GM18858 (cell line): ENCODE measurements at regions not wholly inside any gene's neighbourhood (a gene's known extent, or its start where the extent isn't known, plus 50 kb on each side); places are given as distances from the start of the nearest gene placed in this dataset.

Experiments
- ATAC-seq: cut with Tn5 transposase; IDR thresholded peaks from one replicate; pipeline ENCODE4 v1.9.1; 2021; ENCODE audit not compliant: unreplicated experiment

DNA sequence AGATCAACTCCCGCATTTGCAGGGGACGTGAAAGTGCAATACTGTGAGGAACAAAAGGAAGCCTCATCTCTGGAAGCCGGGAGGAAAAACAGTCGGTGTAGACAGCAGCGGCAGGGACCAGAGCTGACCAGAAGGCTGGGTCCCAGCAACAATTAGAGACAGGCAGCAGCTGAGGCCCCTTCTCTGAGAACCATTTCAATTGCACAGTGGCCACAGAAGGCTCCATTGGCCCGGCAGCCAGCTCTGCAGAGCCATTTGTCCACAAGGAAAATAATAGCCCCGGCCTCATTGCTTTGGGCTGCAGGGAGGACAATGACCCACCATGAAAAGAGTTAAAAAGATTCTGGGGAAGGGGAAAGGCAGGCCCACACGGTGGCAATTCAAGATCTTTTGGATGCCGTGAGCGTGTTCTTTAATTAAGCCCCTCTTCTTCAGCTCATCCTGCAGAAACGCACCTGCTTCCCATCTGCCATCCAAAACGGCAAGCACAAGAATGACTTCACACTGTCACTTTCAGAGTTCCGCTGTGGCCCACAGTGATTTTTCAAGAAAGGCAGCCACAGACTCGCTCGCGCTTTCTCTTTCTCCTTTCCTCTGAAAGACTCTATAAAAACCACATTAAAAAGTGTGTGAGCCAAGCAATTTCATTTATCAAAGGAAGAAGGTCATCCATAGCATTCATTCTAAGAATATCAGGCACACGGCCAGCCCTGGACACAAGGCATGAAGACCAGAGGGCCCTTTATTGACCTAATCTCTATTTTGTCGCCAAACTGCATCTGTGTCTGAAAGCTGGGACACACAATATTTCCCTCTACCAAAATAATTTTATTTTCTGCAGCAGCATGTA, 293.6 kb downstream of the SOX11 start:
- no peak for ATAC-seq

DNA sequence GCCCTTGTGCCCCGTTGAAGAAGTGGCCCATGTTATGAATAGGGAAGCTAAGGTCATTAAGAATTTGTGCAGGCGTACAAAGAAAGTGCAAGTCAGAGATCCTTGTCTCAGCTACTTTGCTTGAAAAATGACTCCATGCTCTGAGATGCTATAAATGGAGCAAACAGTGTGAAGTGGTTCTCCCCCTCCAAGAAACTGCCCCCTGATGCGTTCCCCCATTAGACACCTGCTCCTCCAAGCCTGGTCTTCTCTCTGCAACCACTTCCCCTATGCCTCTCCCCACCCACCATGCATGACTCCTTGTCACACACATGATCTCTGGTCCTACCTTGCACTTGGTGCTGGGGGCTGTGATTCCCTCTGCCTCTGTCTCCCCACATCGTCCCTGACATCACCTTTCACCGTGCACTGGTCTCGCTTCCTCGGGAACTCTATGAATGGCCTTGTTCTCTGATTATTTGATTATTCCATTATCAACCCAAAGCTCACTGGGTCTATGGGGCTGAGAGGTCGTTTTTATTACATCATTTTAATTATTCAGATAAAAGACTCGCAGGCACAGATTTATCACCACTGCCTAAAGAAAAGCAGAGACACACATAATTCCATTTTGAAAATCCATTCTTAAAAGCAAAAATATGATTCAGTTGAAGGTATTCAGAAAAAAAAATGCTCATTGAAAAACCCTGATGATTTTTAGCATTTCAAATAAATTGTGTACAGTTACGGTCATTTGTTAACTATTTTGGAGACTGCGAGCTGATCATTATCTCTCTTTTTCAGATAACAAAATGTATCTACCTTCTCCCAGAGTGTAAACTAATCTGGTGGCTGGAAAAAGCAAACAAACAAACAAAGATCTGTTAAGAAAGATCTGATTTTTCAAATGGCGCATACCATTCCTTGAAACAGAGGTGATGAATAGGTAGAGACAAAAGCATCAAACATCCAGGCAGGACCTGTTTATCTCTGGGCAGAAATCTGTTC, 294.9 kb downstream of the SOX11 start:
- ATAC-seq = no peak

DNA sequence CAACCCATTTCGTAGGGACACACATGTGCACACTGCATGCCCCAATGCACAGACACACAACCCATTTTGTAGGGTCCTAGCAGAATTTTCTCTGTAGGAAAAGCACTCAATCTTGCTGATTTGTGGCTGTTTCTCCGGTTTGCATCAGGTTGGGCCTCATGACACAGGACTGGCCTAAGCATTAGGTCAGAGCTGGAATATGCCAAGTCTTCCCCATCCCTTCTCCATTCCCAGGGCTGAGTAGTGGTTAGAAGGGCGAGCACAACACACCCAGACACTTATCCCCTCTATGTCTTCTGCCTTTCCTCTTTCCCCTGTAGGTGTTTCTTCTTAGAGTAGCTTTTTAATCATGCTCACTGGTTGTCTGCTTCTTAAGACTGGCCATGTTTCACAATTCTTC, 295.9 kb downstream of the SOX11 start:
- no peak for ATAC-seq

DNA sequence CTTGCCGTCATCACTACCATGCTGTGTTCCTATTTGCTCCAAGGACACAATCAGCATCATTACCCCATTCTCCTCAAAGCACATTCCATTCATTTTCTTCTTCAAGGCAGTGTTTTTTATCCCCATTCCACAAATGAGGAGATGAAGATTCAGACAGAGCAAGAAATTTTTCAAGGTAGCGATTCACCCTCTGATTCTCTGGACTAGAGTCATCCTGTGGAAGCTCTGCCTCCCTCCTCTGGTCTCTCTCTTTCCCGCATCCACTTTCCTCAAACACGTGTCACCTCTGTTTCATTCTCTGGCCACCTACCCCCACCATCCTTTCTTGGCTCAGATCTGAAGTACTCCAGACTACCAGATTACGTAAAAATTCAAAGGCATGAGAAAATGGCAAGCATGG, 297.9 kb downstream of the SOX11 start:
- no peak for ATAC-seq

DNA sequence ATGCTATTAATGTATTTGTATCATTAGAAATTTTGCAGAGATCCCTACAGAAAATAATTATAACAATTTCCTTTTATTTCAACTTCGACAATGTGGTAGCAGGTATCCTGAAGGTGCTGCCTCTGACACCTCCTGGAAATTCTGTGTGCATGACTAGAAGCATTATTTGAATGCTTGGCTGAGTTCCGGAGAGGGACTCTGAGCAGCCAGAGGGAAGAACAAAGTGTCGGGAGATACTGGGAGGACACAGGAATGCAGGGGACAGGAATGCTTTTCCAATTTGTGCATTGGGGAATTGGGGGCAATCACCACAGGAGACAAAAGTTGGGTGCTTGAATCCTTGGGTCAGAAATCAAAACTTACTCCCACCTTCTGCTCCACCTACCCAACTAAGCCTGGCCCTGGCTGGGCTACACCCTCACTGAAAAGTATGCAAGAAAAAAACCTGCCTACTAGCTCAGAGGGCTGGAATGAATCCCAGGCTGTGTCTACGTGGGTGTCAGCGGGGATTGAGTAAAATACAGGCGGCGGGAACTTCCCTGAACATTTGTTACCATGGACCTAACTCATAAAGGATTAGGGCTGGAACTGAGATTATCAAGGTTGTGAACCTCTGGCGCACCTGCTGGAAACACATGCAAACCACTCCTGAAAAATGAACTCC, 299.3 kb downstream of the SOX11 start:
- no peak for ATAC-seq

DNA sequence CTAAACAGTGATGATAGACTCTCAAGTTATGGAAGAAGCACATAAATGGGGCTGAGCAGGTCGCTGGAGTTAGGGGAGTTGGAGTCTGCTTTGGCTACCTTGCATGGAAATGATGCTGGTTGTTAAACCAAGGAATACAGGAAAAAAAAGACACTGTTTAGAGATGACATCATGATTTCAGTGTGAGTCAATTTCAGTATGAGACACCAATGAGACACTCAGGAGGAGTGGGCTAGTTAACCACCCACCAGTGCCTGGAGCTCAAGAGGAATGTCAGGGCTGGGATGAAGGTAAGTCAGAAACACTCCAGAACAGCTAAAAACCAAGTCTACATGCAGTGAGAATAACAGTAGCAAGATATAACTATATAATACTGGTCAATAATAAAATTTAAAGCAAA, 303.6 kb downstream of the SOX11 start:
- no peak for ATAC-seq

DNA sequence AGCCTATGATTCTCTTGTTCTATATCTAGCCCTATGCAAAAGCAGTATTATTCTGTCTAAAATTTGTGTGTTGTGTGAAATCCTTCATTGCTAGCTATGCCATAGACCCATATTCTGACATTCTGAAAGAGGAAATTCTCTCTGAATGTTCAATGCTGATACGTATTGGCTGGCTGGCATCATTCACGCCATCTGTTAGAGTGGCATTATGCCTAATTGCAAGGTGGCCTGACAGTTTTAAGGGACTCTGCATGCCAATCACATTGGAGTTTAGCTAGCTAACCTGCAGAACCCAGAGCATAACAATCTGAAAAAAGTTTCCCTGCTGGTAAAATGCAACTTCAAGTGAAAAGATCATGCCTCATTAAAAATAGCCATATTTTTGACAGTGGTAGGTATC, 316.0 kb downstream of the SOX11 start:
- no peak for ATAC-seq

DNA sequence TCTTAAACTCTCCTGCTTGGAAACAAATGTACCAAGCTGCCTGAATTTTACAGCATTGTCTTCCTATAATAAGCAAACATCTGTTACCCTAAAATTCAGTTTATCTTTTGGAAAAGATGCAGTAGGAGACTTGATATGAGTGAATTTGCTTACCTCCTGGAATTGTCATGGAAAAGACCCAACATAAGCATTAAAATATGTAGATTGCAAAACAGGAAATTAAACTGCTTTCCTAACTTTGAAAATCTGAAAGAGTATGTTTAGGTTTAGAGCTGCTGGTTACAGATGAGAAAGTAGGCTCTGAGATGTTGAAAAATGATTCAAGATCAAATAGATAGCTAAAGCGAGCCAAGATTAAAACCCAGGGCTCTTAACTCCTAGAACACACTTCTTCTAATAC, 316.5 kb downstream of the SOX11 start:
- no peak for ATAC-seq

DNA sequence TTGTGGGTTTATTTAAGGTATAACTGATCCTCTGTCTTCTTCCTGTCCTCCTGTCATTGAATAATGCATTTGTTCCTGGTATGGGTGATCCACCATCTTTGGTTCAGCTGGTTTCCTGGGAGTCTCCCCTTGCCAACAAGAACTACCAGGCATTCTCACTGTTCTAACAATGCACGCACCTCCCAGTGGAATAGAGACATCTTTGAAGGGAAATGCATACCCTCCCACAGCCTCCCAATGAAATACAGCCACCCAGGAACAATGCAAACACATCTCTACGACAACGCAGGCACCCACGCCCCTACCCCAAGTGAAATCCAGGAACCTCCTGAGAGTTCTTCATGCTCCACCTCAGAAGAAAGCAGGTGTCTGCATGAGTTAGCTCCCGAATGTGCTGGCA, 318.0 kb downstream of the SOX11 start:
- no peak for ATAC-seq

DNA sequence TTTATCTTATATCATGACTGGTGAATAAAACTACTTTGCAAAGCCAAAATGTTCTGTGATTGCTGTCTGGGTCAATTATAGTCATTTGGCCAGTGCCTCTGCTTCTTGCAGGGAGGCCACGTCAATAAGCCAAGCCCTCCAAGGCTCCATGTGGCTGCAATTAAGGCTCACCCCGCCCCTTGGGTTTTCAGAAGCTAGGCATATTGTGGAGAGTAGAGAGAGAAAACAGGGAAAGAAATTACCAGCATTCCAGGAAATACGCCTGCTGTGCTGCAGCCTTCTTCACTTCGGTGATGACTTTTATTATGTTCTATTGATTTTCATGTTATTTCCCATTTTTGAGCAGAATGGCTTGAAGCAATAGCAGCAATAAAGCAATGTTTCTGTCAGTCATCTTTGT, 319.7 kb downstream of the SOX11 start:
- no peak for ATAC-seq

DNA sequence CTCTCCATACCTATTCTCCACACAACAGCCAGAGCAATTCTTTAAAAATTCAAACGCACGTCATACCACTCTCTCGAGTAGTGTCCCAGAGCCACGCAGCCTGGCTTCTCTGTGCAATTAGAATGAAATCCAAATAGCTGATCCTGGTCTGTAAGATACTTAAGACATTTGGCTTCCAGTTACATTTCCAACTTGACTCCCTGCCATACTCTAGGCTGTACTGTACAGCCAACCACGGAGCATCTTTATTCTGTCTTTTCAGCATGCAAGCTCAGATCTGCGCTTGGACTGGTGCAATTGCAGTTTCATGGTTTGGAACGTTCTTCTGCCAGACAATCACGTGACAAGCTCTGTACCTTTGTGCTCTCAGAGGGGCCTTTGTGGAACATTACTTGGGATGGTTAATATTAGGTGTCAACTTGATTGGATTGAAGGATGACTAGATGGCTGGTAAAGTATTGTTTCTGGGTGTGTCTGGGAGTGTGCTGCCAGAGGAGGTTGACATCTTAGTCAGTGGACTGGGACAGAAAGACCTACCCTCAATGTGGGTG, 325.6 kb downstream of the SOX11 start:
- ATAC-seq = no peak

DNA sequence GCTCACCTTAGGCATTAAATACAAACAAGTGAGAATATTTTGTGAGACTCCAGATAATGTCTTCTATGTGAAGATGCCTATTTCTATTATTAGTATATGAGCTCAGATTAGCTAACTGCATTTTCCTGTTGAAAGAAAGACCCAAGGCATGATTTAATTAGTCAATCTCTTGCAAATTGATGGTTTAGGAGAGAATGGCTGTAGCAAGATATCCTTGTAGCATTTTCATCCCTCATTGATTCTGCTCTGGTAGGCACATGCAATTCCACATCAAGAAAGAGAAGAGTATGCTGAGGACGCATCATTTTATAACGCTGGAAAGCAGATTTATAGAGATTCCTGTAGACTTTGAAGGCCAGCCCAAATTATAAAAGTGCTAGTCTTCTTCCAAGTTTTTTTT, 332.0 kb downstream of the SOX11 start:
- ATAC-seq = no peak

DNA sequence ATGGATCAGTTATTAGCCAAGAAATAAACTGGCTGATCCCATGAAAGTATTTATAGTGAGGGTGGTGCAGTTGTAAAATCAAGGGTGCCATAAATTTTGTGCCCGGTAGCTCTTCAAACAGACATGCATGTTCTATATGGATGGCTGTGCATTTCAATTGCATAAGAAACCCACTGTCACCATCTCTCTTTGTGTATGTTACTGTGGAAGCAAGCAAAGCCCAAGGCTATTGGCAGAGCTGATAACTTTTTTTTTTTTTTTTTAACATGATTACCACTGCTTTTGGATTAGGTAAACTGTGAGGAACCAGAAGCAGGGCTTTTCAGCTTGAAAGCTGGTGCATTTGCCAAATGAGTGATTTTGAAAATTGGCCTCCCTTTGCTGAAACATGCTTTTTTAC, 332.6 kb downstream of the SOX11 start:
- no peak for ATAC-seq

DNA sequence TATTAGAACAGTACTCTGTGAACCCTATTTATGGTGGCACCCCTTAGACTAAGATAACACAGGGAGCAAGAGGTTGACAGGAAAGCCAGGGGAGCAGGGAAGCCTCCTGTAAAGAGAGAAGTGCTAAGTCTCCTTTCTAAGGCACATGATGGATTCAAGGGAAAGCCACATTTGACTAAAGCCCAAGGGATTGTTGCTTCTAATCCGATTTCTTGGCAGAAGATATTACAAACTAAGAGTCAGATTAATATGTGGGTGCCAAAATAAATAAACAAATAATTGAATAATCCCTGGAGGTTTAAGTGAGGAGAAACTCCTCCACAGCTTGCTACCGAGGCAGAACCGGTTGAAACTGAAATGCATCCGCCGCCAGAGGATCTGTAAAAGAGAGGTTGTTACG, 333.2 kb downstream of the SOX11 start:
- no peak for ATAC-seq

DNA sequence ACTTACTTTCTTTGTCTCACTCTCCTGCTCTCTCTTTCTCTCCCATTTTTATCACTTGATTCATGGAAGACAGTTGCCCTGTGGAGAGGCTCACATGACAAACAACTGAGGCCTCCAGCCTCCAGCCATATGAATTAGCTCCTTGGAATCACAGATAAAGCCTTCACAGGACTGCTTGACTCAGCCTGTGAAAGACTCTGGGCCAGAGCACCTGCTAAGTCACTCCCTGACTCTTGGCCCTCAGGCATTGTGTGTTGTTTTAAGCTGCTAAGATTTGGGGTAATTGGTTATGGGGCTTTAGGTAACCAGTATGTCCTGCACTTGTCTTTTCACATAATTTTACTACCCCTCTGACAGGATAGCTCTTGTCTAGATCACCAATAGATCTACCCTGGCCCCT, 334.9 kb downstream of the SOX11 start:
- no peak for ATAC-seq

DNA sequence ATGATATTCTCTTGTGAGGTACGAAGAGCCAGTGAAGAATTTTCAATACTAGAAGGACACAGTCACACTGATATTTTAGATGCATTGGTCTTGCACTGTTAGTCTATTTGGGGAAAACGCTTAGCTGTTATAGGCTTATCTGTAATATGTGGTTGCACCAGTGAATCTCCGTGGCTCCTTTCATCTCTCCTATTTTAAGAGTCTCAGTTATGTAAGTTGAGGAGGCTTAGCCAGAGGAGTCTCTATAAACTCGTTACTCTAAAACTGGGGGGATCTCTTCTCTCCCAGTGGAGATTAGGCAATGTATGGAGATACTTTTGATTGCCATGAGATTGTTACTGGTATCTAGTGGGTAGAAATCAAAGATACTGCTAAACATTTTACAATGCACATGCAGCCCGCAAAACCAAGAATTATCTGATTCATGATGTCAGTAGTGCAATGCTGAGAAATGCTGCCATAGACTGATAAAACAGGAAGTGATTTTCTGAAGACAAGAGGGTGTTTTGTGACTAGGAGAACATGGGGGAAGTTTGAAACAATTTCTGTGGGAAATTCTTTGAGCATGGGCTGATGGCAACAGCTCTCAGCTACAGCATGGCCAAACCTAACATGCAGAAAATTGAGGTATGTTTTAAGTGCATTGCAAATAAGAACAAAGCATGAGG, 339.1 kb downstream of the SOX11 start:
- no peak for ATAC-seq

DNA sequence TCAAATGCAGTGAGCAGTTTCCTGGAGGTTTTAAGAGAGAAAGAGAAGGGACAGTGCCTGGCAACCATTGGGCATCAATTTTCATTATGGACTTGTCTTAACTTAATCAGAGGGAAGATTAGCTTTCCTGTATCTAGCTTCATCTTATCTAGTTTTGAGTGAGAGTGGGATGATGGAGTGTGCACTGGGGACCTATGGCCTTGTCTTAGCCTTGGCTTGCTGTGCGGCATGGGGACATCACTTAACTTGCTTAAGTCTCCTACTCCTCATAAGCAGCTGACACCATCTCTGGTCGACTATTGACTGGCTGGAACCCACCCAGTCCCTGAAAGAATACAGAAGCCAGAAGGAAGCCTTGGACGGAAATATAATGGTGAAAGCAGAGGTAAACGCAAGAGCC, 344.0 kb downstream of the SOX11 start:
- no peak for ATAC-seq

DNA sequence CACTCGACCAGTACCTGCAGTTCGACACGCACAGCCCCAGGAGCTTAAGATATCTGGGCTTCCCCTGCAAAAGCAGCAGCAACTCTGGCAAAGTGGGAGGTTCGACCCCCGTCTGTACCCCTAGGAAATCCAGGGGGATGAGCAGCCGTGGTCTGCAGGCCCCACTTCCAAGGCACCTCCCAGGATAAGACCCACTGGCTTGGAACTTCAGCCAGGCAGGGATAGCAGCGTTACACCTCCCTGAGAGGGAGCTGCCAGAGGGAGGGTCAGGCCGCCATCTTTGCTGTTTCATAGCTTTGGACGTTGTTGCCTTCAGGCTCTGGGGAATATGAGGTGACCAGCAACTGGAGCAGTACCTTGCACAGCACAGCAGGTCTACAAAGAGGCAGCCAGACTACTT, 351.1 kb downstream of the SOX11 start:
- ATAC-seq = no peak

DNA sequence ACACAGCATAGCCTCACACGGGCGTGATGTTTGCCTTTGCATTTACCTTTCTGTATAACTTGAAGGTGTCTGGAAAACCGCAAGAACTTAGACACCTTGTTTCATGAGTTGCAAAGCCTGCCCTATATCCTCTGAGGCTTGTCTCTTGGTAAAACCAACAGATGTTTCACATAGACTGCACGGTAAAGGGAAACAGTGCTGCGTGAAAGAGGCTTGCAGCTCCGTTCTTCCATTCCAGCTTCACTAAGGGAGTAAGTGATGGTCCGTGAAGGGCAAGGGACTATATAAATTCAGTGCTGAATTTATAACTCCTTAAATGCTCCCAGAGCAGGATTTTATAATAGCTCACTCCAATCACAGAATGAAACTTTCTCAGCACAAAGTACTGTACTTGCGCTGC, 360.5 kb downstream of the SOX11 start:
- no peak for ATAC-seq

DNA sequence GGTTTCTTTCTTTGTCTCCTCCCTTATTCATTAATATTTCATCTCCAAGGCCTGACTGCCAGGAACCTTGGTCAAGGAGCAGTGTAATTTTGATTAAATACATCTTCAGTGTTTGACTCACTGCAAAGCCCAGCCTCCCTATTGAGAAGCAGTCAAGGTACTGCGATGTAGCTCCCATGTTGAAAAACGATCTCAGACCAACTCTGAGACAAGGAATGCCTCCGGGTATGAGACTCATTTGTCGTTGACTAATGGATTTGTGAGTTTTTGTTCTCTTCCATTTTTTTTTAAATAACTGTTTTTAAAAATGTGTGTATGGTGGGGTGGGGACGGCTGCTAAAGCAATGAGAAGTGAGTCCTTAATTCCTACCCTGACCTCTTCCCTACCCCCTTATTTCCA, 361.6 kb downstream of the SOX11 start:
- no peak for ATAC-seq
